CD1c-positive myeloid dendritic cell (primary cell): ENCODE measurements at regions not wholly inside any gene's neighbourhood (a gene's known extent, or its start where the extent isn't known, plus 50 kb on each side); places are given as distances from the start of the nearest gene placed in this dataset.
A peak's percentile ranks its signal among the peaks of the same experiment; 100 is the strongest.
"Not testable (repeated sequence)": the region's sequence is repeated elsewhere in the genome, so short reads cannot be mapped to it uniquely, and the experiment has no call there.

Experiments
- DNase-seq: peaks from one replicate; pipeline ENCODE4 v3.0.0-alpha.2; 2016; ENCODE audit errors: extremely low spot score

GRCh38 chr10:113493882-113494301 lies 59.0 kb upstream of the HABP2 start:
- DNase-seq: no peak

- no peak for DNase-seq
Measured at GRCh38 chr10:113494761-113495160, 58.1 kb upstream of the HABP2 start.

- no peak for DNase-seq
Measured at GRCh38 chr10:113495553-113495952, 57.3 kb upstream of the HABP2 start.

GRCh38 chr10:113496111-113497109 lies 56.4 kb upstream of the HABP2 start:
- DNase-seq: peak; percentile 40

- no peak for DNase-seq
Measured at GRCh38 chr10:113497198-113497597, 55.7 kb upstream of the HABP2 start.

- peak; percentile 21 for DNase-seq
Measured at GRCh38 chr10:113498997-113499396, 53.9 kb upstream of the HABP2 start.

- DNase-seq: no peak
Measured at GRCh38 chr10:113499806-113500205, 53.0 kb upstream of the HABP2 start.

- not testable (repeated sequence) for DNase-seq
Measured at GRCh38 chr10:113501031-113501430, 51.8 kb upstream of the HABP2 start.
